K562 (cell line): ENCODE measurements at regions not wholly inside any gene's neighbourhood (a gene's known extent, or its start where the extent isn't known, plus 50 kb on each side); places are given as distances from the start of the nearest gene placed in this dataset.

ENCODE experiments used
- ATAC-seq: fragments of 200-7000 bp; cut with Tn5 transposase; 3 replicates; pipeline ENCODE4 v1.9.1; 2020; ENCODE audit warnings: moderate library complexity
- BruUV-seq: library from RNA; stranded (reverse); fragments of 400-500 nt; replicated peaks from 2 replicates; lab custom pipeline; 2021; lab: Mats Ljungman, UMichigan
- CTCF ChIA-PET: fragments of 300-600 bp; formaldehyde crosslinking; extraction: SDS; loops from one replicate; lab custom pipeline; 2021; ENCODE audit warnings: low intra/inter-chr PET ratio; lab: Yijun Ruan, JAX
- POLR2A ChIA-PET: fragments of 300-600, 350-650 bp; sonication (Branson Sonifier 250); formaldehyde crosslinking; extraction: SDS; loops from one replicate; lab custom pipeline; 2021; ENCODE audit warnings: antibody characterized with exemption, inconsistent platforms; lab: Yijun Ruan, JAX
- DNase-seq, 4 experiments: peaks; one replicate each; pipeline versions ENCODE4 v3.0.0 to v3.0.0-alpha.2; 2011 to 2018; ENCODE audit warnings: low spot score in 3 of 4, mixed read lengths in 3 of 4; ENCODE audit errors: extremely low read depth in 1 of 4
- FAIRE-seq: peaks from 2 replicates; lab custom pipeline; 2011; peaks lifted over from hg19 to GRCh38; lab: Jason Lieb, UNC
- H2AFZ ChIP-seq: 2 replicates; pipeline ENCODE4 v1.6.0; 2011; ENCODE audit warnings: low read depth, low read length, control low read depth, inconsistent platforms
- H3K27ac ChIP-seq: fragments of 200-600 bp; 3 replicates; pipeline ENCODE4 v1.8.0; 2011; ENCODE audit warnings: low read depth, mild to moderate bottlenecking, control low read depth, inconsistent platforms, low read length, moderate library complexity, mixed read lengths; ENCODE audit errors: extremely low read depth
- H3K27me3 ChIP-seq, 2 experiments: fragments of 300-600 bp in 1 of 2; 2 replicates in 1 of 2; 3 replicates in 1 of 2; pipeline versions ENCODE4 v1.6.0 to v1.8.0; 2011; ENCODE audit warnings: inconsistent platforms in 2 of 2, low read length in 2 of 2, mild to moderate bottlenecking in 1 of 2, mixed read lengths in 1 of 2, moderate library complexity in 1 of 2; ENCODE audit not compliant: control insufficient read depth in 2 of 2, insufficient read depth in 2 of 2
- H3K36me3 ChIP-seq: fragments of 300-600 bp; 3 replicates; pipeline ENCODE4 v1.8.0; 2011; ENCODE audit warnings: mild to moderate bottlenecking, low read length, inconsistent platforms; ENCODE audit not compliant: control insufficient read depth, insufficient read depth
- H3K4me1 ChIP-seq, 2 experiments: fragments of 200-600 bp in 1 of 2; replicated peaks in 1 of 2; 2 replicates in 1 of 2; 3 replicates in 1 of 2; pipeline versions ENCODE4 v1.5.1 to v1.8.0; 2011; ENCODE audit warnings: inconsistent platforms in 2 of 2, low read length in 2 of 2, mild to moderate bottlenecking in 1 of 2, mixed read lengths in 1 of 2, moderate library complexity in 1 of 2; ENCODE audit not compliant: control insufficient read depth in 2 of 2, insufficient read depth in 2 of 2
- H3K4me2 ChIP-seq: 2 replicates; pipeline ENCODE4 v1.6.1; 2011; ENCODE audit warnings: low read length, control low read depth, inconsistent platforms, mixed read lengths; ENCODE audit not compliant: insufficient read depth
- H3K4me3 ChIP-seq: fragments of 200-600 bp; sonication (generic), shearing (Covaris generic); 2 replicates; pipeline ENCODE4 v1.5.1; 2016; ENCODE audit warnings: control low read depth, inconsistent platforms
- H3K79me2 ChIP-seq: fragments of 200-600 bp; 3 replicates; pipeline ENCODE4 v1.8.0; 2011; ENCODE audit warnings: low read length, inconsistent platforms; ENCODE audit not compliant: control insufficient read depth, insufficient read depth
- H3K9ac ChIP-seq, 2 experiments: 2 replicates each; pipeline versions ENCODE4 v1.6.0 to v1.6.1; 2011; ENCODE audit warnings: low read depth in 2 of 2, low read length in 2 of 2, control low read depth in 1 of 2, inconsistent platforms in 1 of 2, mild to moderate bottlenecking in 1 of 2, mixed read lengths in 1 of 2; ENCODE audit not compliant: insufficient read depth in 1 of 2
- H3K9me1 ChIP-seq: one replicate; pipeline ENCODE4 v1.6.0; 2011; ENCODE audit warnings: inconsistent platforms, mild to moderate bottlenecking, low read length, moderate library complexity; ENCODE audit not compliant: control insufficient read depth, insufficient read depth
- H3K9me3 ChIP-seq: replicated peaks from 2 replicates; pipeline ENCODE4 v1.5.1; 2011; ENCODE audit warnings: low read depth, low read length, inconsistent platforms; ENCODE audit not compliant: control insufficient read depth, insufficient read depth
- H4K20me1 ChIP-seq: replicated peaks from 2 replicates; pipeline ENCODE4 v1.6.1; 2011; ENCODE audit warnings: low read length, inconsistent platforms, mixed read lengths; ENCODE audit not compliant: control insufficient read depth, insufficient read depth
- ATF4 ChIP-seq: fragments of 450-650 bp; formaldehyde crosslinking; IDR thresholded peaks from 2 replicates; pipeline ENCODE4 v1.4.0; 2022; ENCODE audit warnings: mild to moderate bottlenecking, moderate library complexity
- HDAC8 ChIP-seq: fragments of 450-650 bp; IDR thresholded peaks from 2 replicates; pipeline ENCODE4 v1.6.1; 2016; ENCODE audit warnings: mild to moderate bottlenecking, missing genetic modification characterization, moderate library complexity, missing compliant biosample characterization
- MAFF ChIP-seq: IDR thresholded peaks from 2 replicates; pipeline ENCODE4 v1.6.1; 2012; ENCODE audit warnings: low read length, improper control_type of control experiment
- NR1H2 ChIP-seq: sonication (generic); formaldehyde crosslinking; IDR thresholded peaks from 2 replicates; pipeline ENCODE4 v1.4.0; 2020; ENCODE audit warnings: mild to moderate bottlenecking, missing genetic modification reagents
- POLR2AphosphoS2 ChIP-seq: IDR thresholded peaks from 2 replicates; pipeline ENCODE4 v1.6.1; 2012; ENCODE audit warnings: low read length, improper control_type of control experiment
- RBM22 ChIP-seq: fragments of 200-400 bp; formaldehyde crosslinking; IDR thresholded peaks from 2 replicates; pipeline ENCODE4 v1.6.1; 2018; ENCODE audit warnings: low read length, low read depth; ENCODE audit not compliant: poor library complexity, severe bottlenecking
- ZNF184 ChIP-seq: sonication (generic); formaldehyde crosslinking; IDR thresholded peaks from 2 replicates; pipeline ENCODE4 v1.5.0; 2020; ENCODE audit warnings: missing genetic modification reagents
- WGBS: fragments of 100-300 bp; shearing (Covaris generic); methylation state at CpG from one replicate; pipeline ENCODE4 v1.1.6; 2016; ENCODE audit warnings: low coverage, mixed read lengths; ENCODE audit not compliant: insufficient coverage; ENCODE audit errors: missing lambda C conversion rate; 5-methylcytosine and 5-hydroxymethylcytosine counted together
- in situ Hi-C: fragments of 300-500 bp; cut with MboI; formaldehyde crosslinking; loops from 4 replicates; pipeline ENCODE4 v1.15.0; 2018; ENCODE audit warnings: inconsistent platforms, mixed read lengths
- intact Hi-C: fragments of 100-400 bp; cut with micrococcal nuclease; formaldehyde crosslinking; loops from 2 replicates; pipeline ENCODE4 v1.14.2; 2022
- TF ChIP-seq, protein P1 (sequence below): fragments of 250-450 bp; sonication (Bioruptor Pico); IDR thresholded peaks from 2 replicates; pipeline ENCODE4 v1.5.1; 2021; ENCODE audit warnings: mild to moderate bottlenecking

- in situ Hi-C loops (no loop called here), intact Hi-C loops (loop anchor here (5.0 to 10.0 kb wide), 3 partner anchors 213 to 1160 kb away; no protein-coding TSS in a partner anchor)
- ATAC-seq (no peak), FAIRE-seq (no peak), DNase-seq (no peak)
- WGBS: 0% methylated on average over 3 of the region's 3 CpGs
- Histone ChIP-seq H3K27me3 (no peaks in the 10 kb centered on the region), H4K20me1 (no peaks in the 10 kb centered on the region), H3K9ac (no peak overlapping the region), H3K4me1 (no peaks in the 10 kb centered on the region), H3K9me1 (no peaks in the 10 kb centered on the region), H3K36me3 (no peaks in the 10 kb centered on the region), H3K27ac (no peak overlapping the region), H3K9me3 (no peaks in the 10 kb centered on the region), H3K79me2 (no peaks in the 10 kb centered on the region), H3K4me2 (no peak overlapping the region), H3K4me3 (no peak overlapping the region), H2AFZ (no peak overlapping the region)
- POLR2A ChIA-PET: no interaction called here
- TF ChIP-seq, protein P1, sequence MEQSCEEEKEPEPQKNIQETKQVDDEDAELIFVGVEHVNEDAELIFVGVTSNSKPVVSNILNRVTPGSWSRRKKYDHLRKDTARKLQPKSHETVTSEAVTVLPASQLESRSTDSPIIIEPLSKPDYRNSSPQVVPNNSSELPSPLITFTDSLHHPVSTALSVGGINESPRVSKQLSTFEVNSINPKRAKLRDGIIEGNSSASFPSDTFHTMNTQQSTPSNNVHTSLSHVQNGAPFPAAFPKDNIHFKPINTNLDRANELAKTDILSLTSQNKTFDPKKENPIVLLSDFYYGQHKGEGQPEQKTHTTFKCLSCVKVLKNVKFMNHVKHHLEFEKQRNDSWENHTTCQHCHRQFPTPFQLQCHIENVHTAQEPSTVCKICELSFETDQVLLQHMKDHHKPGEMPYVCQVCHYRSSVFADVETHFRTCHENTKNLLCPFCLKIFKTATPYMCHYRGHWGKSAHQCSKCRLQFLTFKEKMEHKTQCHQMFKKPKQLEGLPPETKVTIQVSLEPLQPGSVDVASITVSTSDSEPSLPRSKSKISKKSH (CRISPR knock-in tag): no peak
- TF ChIP-seq ZNF184 (CRISPR knock-in tag) (no peak), ATF4 (CRISPR knock-in tag) (no peak), MAFF (no peak), RBM22 (no peak), NR1H2 (CRISPR knock-in tag) (no peak), HDAC8 (tag) (no peak), POLR2AphosphoS2 (no peak)
- no TSS peak for BruUV-seq
- CTCF ChIA-PET: interaction anchor here (0.9 kb wide), 1 partner anchor 1086 kb away, joined by 3 read pairs; no protein-coding TSS in a partner anchor
Observed at GRCh38 chr1:219417610-219418009, 195.3 kb downstream of the ZC3H11B start.
